DMS 273 (cell line): ENCODE measurements at regions not wholly inside any gene's neighbourhood (a gene's known extent, or its start where the extent isn't known, plus 50 kb on each side); places are given as distances from the start of the nearest gene placed in this dataset.
A peak's percentile ranks its signal among the peaks of the same experiment; 100 is the strongest.
"Not testable (repeated sequence)": the region's sequence is repeated elsewhere in the genome, so short reads cannot be mapped to it uniquely, and the experiment has no call there.

ENCODE experiments used
- DNase-seq: peaks from one replicate; lab custom pipeline; 2025; ENCODE audit not compliant: unreplicated experiment; lab: John Stamatoyannopoulos, UW

- no peak for DNase-seq
These were observed 302.0 kb downstream of the SIPA1L2 start for GRCh38 chr1:232327899-232328298.

- no peak for DNase-seq
These were observed 302.7 kb downstream of the SIPA1L2 start for GRCh38 chr1:232327269-232327668.

GRCh38 chr1:232322162-232322734 is 307.7 kb downstream of the SIPA1L2 start:
- no peak for DNase-seq

- DNase-seq, result no peak
These were observed 310.3 kb downstream of the SIPA1L2 start for GRCh38 chr1:232319518-232320210.

- peak; percentile 23 for DNase-seq
These were observed 310.9 kb downstream of the SIPA1L2 start for GRCh38 chr1:232319072-232319471.

- DNase-seq, result no peak
These were observed 311.8 kb downstream of the SIPA1L2 start for GRCh38 chr1:232318143-232318542.

- no peak for DNase-seq
These were observed 312.6 kb downstream of the SIPA1L2 start for GRCh38 chr1:232317350-232317749.

- DNase-seq, result no peak
These were observed 313.1 kb downstream of the SIPA1L2 start for GRCh38 chr1:232316864-232317263.

- not testable (repeated sequence) for DNase-seq
These were observed 316.1 kb downstream of the SIPA1L2 start for GRCh38 chr1:232313876-232314275.

GRCh38 chr1:232310541-232310940 is 319.4 kb downstream of the SIPA1L2 start:
- DNase-seq, result no peak

- DNase-seq, result no peak
These were observed 321.3 kb downstream of the SIPA1L2 start for GRCh38 chr1:232308616-232309015.

GRCh38 chr1:232307296-232308017 is 322.5 kb downstream of the SIPA1L2 start:
- peak; percentile 69 for DNase-seq

GRCh38 chr1:232306269-232306961 is 323.5 kb downstream of the SIPA1L2 start:
- peak; percentile 70 for DNase-seq

GRCh38 chr1:232305050-232305449 is 324.9 kb downstream of the SIPA1L2 start:
- no peak for DNase-seq

- DNase-seq, result peak; percentile 22
These were observed 326.7 kb downstream of the SIPA1L2 start for GRCh38 chr1:232303222-232303620.

GRCh38 chr1:232302376-232303221 is 327.3 kb downstream of the SIPA1L2 start:
- DNase-seq, result peak; percentile 93

GRCh38 chr1:232301246-232301645 is 328.7 kb downstream of the SIPA1L2 start:
- no peak for DNase-seq

GRCh38 chr1:232300466-232300865 is 329.5 kb downstream of the SIPA1L2 start:
- DNase-seq, result no peak

- DNase-seq, result no peak
These were observed 333.5 kb downstream of the SIPA1L2 start for GRCh38 chr1:232296461-232296860.

GRCh38 chr1:232293361-232293760 is 336.6 kb downstream of the SIPA1L2 start:
- no peak for DNase-seq

GRCh38 chr1:232292818-232293217 is 337.1 kb downstream of the SIPA1L2 start:
- no peak for DNase-seq
